ENCODE measurements at regions not wholly inside any gene's neighbourhood (a gene's known extent, or its start where the extent isn't known, plus 50 kb on each side); places are given as distances from the start of the nearest gene placed in this dataset.
"Not testable (repeated sequence)": the region's sequence is repeated elsewhere in the genome, so short reads cannot be mapped to it uniquely, and the experiment has no call there.

DNA sequence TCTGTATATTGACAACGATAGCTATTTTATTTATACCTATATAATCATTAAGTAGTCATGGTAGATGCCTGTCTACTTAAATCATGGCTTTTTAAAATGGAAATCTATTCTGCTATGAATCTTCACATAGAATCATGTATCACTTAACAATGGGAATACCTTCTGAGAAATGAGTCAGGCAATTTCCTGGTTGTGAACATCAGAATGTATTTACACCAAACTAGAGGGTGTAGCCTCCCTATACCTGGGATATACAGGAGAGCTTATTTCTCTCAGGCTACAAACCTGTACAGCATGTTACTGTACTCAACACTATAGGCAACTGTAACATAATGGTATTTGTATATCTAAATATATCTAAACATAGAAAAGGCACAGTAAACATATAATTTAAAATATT is 502.3 kb downstream of the ZWINT start:
- Mint-ChIP-seq H3K4me3 (ENCODE audit: low read depth) (no peak overlapping the region), H3K36me3 (ENCODE audit: low read depth) (no peaks in the 10 kb centered on the region), H3K27me3 (ENCODE audit: low read depth) (no peaks in the 10 kb centered on the region), H3K4me1 (ENCODE audit: low read depth) (no peaks in the 10 kb centered on the region), H3K9me3 (peaks cover 21% of the 10 kb centered on the region), H3K27ac (no peak overlapping the region)
- no peak for DNase-seq (ENCODE audit: low spot score)
- intact Hi-C loops (cut with micrococcal nuclease): no loop called here

DNA sequence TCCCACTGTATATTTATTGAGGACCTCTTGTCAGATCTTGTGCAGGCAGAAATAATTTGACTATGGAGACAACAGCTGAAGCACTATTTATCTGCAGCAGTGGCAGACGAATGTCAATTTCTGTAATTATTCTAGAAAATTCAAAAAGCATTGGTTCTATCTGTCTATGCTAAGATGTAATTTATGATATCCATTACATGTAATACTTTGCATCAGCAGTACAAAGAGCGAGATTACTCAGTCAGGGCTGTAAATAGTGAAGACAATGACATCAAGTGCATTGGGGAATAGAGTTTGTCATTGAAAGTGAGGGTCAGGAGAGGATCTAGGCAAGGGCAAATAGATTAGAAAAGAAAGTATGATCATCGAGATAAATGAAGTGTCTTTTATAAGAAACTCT is 508.2 kb downstream of the ZWINT start:
- intact Hi-C loops (cut with micrococcal nuclease): no loop called here
- Mint-ChIP-seq H3K9me3 (peaks cover 12% of the 10 kb centered on the region), H3K4me3 (ENCODE audit: low read depth) (no peak overlapping the region), H3K27me3 (ENCODE audit: low read depth) (no peaks in the 10 kb centered on the region), H3K4me1 (ENCODE audit: low read depth) (no peaks in the 10 kb centered on the region), H3K27ac (no peak overlapping the region), H3K36me3 (ENCODE audit: low read depth) (no peaks in the 10 kb centered on the region)
- DNase-seq (ENCODE audit: low spot score): no peak

DNA sequence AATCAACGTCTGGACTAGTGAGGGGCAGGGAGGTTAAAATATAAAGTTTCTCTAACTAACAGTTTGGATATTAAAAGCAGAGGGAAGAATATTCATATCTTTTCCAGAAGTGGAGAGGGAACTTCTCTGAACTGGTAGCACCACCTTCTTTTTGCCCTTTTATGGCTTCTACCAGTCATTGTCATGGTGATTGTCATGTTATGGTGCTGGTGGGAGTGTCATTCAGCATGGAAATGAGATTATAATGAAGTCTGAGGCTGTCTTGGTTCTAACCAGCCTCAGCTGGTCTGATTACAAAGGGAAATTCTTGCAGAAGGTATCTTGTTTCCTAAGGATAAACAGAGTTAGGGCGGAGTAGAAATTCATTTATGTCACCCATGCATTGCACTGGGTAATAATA is 523.8 kb downstream of the ZWINT start:
- H3K36me3 Mint-ChIP-seq (ENCODE audit: low read depth): no peaks in the 10 kb centered on the region
- H3K4me1 Mint-ChIP-seq (ENCODE audit: low read depth): no peaks in the 10 kb centered on the region
- DNase-seq (ENCODE audit: low spot score): no peak
- intact Hi-C loops (cut with micrococcal nuclease): no loop called here
- no peak overlapping the region for H3K4me3 Mint-ChIP-seq (ENCODE audit: low read depth)
- H3K27ac Mint-ChIP-seq: no peak overlapping the region
- H3K9me3 Mint-ChIP-seq: peaks cover 22% of the 10 kb centered on the region
- no peaks in the 10 kb centered on the region for H3K27me3 Mint-ChIP-seq (ENCODE audit: low read depth)

DNA sequence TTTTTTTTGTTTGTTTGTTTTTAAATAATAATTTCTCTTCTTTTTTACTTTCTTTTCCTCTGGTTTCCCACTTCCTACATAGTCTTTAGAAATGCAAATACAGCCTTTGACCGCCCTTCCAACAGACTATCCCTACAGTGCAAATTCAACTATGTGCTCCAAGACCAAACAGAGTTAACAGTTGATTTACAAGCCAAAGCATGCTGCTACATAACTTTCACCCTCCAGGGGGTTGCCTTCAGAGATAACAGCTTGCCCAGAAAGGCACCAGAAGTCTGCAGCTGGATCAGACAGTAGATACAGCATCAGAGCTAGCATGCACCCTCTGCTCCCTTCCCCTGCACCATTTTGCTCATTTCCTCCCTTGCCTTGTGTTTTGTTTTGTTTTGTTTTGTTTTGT is 539.0 kb downstream of the ZWINT start:
- Mint-ChIP-seq H3K27me3 (ENCODE audit: low read depth) (no peaks in the 10 kb centered on the region), H3K4me3 (ENCODE audit: low read depth) (no peak overlapping the region), H3K27ac (no peak overlapping the region), H3K36me3 (ENCODE audit: low read depth) (no peaks in the 10 kb centered on the region), H3K9me3 (peaks cover 37% of the 10 kb centered on the region), H3K4me1 (ENCODE audit: low read depth) (no peaks in the 10 kb centered on the region)
- DNase-seq (ENCODE audit: low spot score): no peak
- intact Hi-C loops (cut with micrococcal nuclease): no loop called here

DNA sequence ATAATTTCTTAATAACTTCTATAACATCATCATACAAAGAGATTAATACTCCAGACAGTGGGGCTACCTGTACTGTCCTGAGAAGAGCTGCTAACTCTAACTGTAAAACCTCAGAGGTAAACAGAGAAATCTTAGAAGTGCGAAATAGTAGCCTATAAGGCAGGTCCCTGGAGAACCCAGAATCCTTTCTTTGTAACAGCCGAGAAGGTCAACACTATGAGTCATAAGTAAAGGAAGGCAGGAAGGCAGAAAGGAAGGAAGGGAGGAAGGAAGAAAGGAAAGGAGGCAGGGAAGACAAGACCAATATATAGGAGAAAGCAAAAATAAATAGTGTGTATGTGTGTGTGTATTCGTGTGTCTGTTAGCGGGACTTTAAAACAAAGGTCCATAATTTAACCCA is 540.6 kb downstream of the ZWINT start:
- no peak for DNase-seq (ENCODE audit: low spot score)
- no peak overlapping the region for H3K4me3 Mint-ChIP-seq (ENCODE audit: low read depth)
- intact Hi-C loops (cut with micrococcal nuclease): no loop called here
- no peaks in the 10 kb centered on the region for H3K4me1 Mint-ChIP-seq (ENCODE audit: low read depth)
- H3K27me3 Mint-ChIP-seq (ENCODE audit: low read depth): no peaks in the 10 kb centered on the region
- H3K27ac Mint-ChIP-seq: no peak overlapping the region
- no peaks in the 10 kb centered on the region for H3K36me3 Mint-ChIP-seq (ENCODE audit: low read depth)
- H3K9me3 Mint-ChIP-seq: peaks cover 40% of the 10 kb centered on the region

DNA sequence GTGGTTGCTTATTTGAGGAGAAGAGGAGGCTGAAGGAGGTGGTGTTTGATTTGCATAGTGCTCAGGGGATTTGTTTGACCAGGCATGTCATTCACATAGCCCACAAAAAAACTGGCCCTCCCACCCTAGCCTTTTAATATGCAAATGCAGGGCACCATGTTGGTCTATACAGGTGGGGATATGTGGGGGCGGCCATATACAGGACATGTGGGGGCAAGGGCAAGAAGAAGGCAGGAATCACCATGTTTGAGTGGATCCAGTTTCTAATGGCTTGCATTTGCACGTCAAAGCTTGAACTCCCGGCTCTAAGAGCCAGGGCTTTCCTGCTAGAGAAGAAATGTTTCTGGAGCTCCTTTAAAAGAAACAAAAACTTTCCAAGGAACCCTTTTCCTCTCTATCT is 541.0 kb downstream of the ZWINT start:
- DNase-seq (ENCODE audit: low spot score): no peak
- H3K27ac Mint-ChIP-seq: no peak overlapping the region
- peaks cover 37% of the 10 kb centered on the region for H3K9me3 Mint-ChIP-seq
- no peak overlapping the region for H3K4me3 Mint-ChIP-seq (ENCODE audit: low read depth)
- H3K27me3 Mint-ChIP-seq (ENCODE audit: low read depth): no peaks in the 10 kb centered on the region
- no peaks in the 10 kb centered on the region for H3K36me3 Mint-ChIP-seq (ENCODE audit: low read depth)
- H3K4me1 Mint-ChIP-seq (ENCODE audit: low read depth): no peaks in the 10 kb centered on the region
- intact Hi-C loops (cut with micrococcal nuclease): no loop called here

DNA sequence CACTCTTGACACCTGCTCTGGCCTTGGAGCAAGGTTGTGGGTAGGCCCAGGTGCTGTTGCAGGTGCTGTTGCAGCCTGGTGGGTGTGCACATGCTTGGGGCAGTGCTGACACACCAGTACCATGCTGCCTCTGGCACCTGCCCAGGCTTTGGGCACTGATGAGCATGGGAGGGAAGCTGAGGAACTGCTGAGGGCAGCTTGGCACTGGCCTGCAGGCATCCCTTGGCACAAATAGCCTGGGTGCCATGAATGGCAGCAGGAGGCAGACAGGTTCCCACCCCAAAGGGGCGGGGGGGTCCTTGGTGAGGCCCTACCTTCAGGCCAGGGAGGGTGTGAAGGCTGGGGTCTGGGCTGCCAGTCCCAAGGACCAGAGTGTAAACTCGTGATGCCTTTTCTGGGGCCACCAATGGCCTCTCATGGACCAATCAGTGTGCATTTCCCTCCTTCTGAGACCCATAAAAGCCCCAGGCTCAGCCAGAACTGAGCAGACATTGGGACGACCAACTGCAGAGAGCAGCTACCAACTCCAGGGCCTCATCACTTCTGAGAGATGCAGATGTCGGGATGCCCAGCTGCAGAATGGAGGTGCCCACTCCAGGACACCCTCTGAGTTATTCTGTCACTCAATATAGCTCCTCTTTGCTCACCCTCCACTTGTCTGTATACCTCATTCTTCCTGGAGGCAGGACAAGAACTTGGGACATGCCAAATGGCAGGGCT is 547.4 kb downstream of the ZWINT start:
- H3K9me3 Mint-ChIP-seq: peaks cover 11% of the 10 kb centered on the region

DNA sequence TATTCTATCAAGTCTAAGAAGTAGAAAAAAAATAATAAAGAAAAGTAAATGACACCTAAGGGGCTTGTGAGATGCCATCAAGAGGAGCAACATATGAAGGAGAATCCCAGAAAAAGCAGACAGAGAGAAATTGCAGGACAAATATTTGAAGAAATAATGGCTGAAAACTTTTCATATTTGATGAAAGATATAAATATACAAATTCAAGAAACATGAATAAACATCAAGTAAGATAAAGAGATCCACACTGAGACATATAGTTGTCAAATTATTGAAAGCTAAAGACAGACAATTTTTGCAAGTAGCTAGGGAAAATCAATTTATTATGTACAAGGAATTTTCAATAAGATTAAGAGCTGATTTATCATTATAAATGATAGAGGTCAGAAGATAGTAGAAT is 558.0 kb downstream of the ZWINT start:
- Mint-ChIP-seq H3K4me1 (ENCODE audit: low read depth) (no peaks in the 10 kb centered on the region), H3K9me3 (peaks cover 33% of the 10 kb centered on the region), H3K36me3 (ENCODE audit: low read depth) (no peaks in the 10 kb centered on the region), H3K27me3 (ENCODE audit: low read depth) (no peaks in the 10 kb centered on the region), H3K4me3 (ENCODE audit: low read depth) (no peak overlapping the region), H3K27ac (no peak overlapping the region)
- no peak for DNase-seq (ENCODE audit: low spot score)
- intact Hi-C loops (cut with micrococcal nuclease): no loop called here

More for the DNA sequence above, 547.4 kb downstream of the ZWINT start:
- Mint-ChIP-seq H3K4me1 (ENCODE audit: low read depth) (no peaks in the 10 kb centered on the region), H3K27ac (no peak overlapping the region), H3K4me3 (ENCODE audit: low read depth) (no peak overlapping the region), H3K36me3 (ENCODE audit: low read depth) (no peaks in the 10 kb centered on the region), H3K27me3 (ENCODE audit: low read depth) (no peaks in the 10 kb centered on the region)
- DNase-seq (ENCODE audit: low spot score): no peak
- intact Hi-C loops (cut with micrococcal nuclease): no loop called here

DNA sequence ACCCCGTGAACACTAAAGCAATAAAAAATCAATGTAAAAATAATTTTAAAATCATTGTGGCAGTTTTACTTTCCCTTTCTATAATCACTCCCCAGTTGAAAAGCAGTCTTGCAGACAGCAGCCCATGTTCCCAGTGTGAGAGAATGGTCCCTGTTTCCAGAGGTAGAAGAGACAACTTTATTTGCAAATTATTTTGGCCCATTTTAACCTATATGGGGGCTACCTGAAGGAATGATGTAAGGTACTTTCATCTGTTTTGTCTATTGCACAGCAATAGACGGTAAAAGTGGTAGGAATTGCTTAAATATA is 559.8 kb downstream of the ZWINT start:
- Mint-ChIP-seq H3K36me3 (ENCODE audit: low read depth) (no peaks in the 10 kb centered on the region), H3K27me3 (ENCODE audit: low read depth) (no peaks in the 10 kb centered on the region), H3K4me1 (ENCODE audit: low read depth) (no peaks in the 10 kb centered on the region), H3K9me3 (peaks cover 31% of the 10 kb centered on the region), H3K27ac (no peak overlapping the region), H3K4me3 (ENCODE audit: low read depth) (no peak overlapping the region)
- no peak for DNase-seq (ENCODE audit: low spot score)
- intact Hi-C loops (cut with micrococcal nuclease): no loop called here

DNA sequence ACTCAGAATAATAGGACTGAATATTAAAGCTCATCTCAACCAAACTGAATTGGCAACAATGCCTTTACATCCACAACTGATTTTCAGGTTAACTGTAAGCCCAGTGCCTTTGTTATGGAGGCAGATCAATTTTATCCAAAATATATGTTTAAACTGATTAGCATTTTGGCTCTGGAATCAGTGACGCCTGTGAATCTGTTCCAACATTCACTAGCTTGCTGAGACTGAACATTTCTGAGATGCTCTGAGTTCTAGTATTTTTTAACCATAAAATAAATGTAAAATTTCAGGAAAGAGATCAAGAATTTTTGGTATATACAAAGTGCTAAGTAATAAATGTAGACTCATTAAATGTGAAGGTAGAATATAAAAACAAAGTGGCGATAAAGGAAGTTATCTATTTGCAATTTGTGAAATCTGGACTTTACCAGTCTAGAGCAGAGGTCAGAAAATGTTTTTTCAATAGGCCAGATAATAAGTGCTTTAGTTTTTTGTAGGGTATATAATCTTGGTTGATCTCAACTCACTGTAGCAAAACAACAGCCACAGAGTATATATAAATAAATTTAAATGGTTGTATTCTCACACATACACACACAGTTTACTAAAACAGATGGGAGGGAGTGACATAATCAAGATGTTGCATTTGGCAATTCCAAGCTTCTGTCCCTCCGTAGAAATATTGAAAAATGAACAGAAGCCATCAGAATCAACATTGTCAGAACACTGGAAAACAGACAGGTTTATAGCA is 560.3 kb downstream of the ZWINT start:
- Mint-ChIP-seq H3K27me3 (ENCODE audit: low read depth) (no peaks in the 10 kb centered on the region), H3K4me1 (ENCODE audit: low read depth) (no peaks in the 10 kb centered on the region), H3K36me3 (ENCODE audit: low read depth) (no peaks in the 10 kb centered on the region), H3K9me3 (peaks cover 34% of the 10 kb centered on the region), H3K4me3 (ENCODE audit: low read depth) (no peak overlapping the region), H3K27ac (no peak overlapping the region)
- intact Hi-C loops (cut with micrococcal nuclease): no loop called here
- DNase-seq (ENCODE audit: low spot score): no peak

DNA sequence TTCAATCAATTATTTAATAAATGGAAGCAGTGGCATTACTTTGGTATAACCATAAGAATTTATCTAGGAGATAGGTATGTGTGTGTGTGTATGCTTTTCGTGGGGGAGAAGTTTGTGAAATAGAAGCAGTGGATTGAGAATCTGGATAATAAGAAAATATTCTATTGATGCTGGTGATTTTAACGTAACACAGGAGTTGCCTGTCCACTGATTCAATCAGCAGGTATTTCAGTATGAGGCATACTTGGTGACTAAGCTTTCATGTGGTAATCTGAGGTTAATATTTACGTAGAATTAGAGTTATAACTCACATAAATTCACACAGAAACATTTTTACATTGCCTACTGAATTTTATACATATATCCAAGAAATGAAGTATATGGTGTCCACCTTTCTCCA is 568.0 kb downstream of the ZWINT start:
- no peak overlapping the region for H3K4me3 Mint-ChIP-seq (ENCODE audit: low read depth)

DNA sequence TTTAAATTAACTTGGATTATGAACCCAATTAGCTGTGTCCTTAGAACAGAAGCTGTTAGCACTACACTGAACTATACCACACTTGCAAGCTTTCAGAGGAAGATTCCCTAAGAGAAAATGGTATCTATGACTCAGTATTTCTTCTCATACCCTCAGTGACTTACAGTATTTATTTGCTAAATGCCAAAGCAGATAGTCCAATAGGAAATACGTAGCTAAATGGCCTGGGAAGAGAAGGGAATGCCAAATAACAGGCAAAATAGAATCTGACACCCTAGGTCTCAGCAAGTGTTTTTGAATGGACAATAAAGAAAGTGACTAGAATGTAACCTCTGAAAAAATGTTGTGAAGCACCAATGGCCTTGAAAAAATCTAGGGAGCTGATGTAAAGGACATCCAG is 570.8 kb downstream of the ZWINT start:
- H3K27me3 Mint-ChIP-seq (ENCODE audit: low read depth); DNase-seq (ENCODE audit: low spot score): not testable (repeated sequence)

More for the DNA sequence above, 568.0 kb downstream of the ZWINT start:
- H3K9me3 Mint-ChIP-seq: peaks cover 16% of the 10 kb centered on the region
- H3K4me1 Mint-ChIP-seq (ENCODE audit: low read depth): no peaks in the 10 kb centered on the region
- no peaks in the 10 kb centered on the region for H3K27me3 Mint-ChIP-seq (ENCODE audit: low read depth)
- no peak overlapping the region for H3K27ac Mint-ChIP-seq
- no peaks in the 10 kb centered on the region for H3K36me3 Mint-ChIP-seq (ENCODE audit: low read depth)
- intact Hi-C loops (cut with micrococcal nuclease): no loop called here
- no peak for DNase-seq (ENCODE audit: low spot score)

DNA sequence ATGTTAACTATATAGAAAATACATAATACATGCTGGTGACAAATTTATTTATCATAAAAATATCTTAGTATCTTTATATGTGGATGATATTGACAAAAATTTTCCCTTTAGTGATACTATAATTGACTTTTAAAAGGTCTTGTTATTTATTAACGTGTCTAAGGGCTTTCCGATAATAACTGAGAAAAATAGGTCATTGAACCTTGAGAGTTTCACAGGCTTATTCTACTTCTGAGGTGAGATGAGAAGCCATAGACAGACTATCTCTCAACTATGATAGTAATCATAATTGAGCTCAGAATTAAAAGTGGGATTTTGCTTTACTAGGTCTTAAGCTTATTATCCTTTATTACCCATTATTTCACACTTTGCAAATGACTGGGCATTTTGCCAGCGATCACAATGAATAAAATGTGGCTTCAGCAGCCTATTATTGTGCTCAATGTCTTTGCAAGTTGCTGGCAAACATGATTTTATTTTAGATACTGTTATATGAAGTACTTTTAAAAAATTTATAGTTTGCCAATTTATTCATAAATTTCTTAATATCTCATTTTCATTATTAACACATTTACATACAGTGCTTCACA is 574.5 kb downstream of the ZWINT start:
- intact Hi-C loops (cut with micrococcal nuclease): no loop called here
- Mint-ChIP-seq H3K4me1 (ENCODE audit: low read depth) (no peaks in the 10 kb centered on the region), H3K27me3 (ENCODE audit: low read depth) (no peaks in the 10 kb centered on the region), H3K4me3 (ENCODE audit: low read depth) (no peak overlapping the region), H3K27ac (no peak overlapping the region), H3K9me3 (peaks cover 17% of the 10 kb centered on the region), H3K36me3 (ENCODE audit: low read depth) (no peaks in the 10 kb centered on the region)
- no peak for DNase-seq (ENCODE audit: low spot score)

More for the DNA sequence above, 570.8 kb downstream of the ZWINT start:
- H3K4me1 Mint-ChIP-seq (ENCODE audit: low read depth); H3K27ac Mint-ChIP-seq; intact Hi-C loops (cut with micrococcal nuclease); H3K36me3 Mint-ChIP-seq (ENCODE audit: low read depth); H3K4me3 Mint-ChIP-seq (ENCODE audit: low read depth): not testable (repeated sequence)
- peaks cover 17% of the 10 kb centered on the region for H3K9me3 Mint-ChIP-seq
